Loucy (cell line): ENCODE measurements at regions not wholly inside any gene's neighbourhood (a gene's known extent, or its start where the extent isn't known, plus 50 kb on each side); places are given as distances from the start of the nearest gene placed in this dataset.

Experiments
- CTCF ChIP-seq: fragments of 200-600 bp; sonication (generic); conservative IDR thresholded peaks from 2 replicates; pipeline ENCODE4 v1.5.1; 2014; ENCODE audit warnings: mild to moderate bottlenecking, antibody characterized with exemption, low read length
- EZH2phosphoT487 ChIP-seq: fragments of 200-600 bp; IDR thresholded peaks from 2 replicates; pipeline ENCODE4 v1.6.1; 2018; ENCODE audit warnings: antibody characterized with exemption, mild to moderate bottlenecking, moderate library complexity, borderline replicate concordance

- TF ChIP-seq CTCF: no peak
- no peak for TF ChIP-seq EZH2phosphoT487
Observed at GRCh38 chr6:5923840-5924239, 82.9 kb downstream of the NRN1 start.
